ENCODE measurements at regions not wholly inside any gene's neighbourhood (a gene's known extent, or its start where the extent isn't known, plus 50 kb on each side); places are given as distances from the start of the nearest gene placed in this dataset.

- H3K4me1 ChIP-seq, result no peaks in the 10 kb centered on the region
- H3K27ac ChIP-seq, result no peak overlapping the region
- no peaks in the 10 kb centered on the region for H3K27me3 ChIP-seq (ENCODE audit: insufficient read depth in 3 of 3, low read length in 2 of 3)
- no peaks in the 10 kb centered on the region for H3K36me3 ChIP-seq (ENCODE audit: insufficient read depth in 1 of 2, low read depth in 1 of 2)
- no peak for TF ChIP-seq CTCF (IDR thresholded peaks at IDR 0.05)
- DNase-seq, result no peak
- no peak for ATAC-seq
- H3K9me3 ChIP-seq, result no peaks in the 10 kb centered on the region
- intact Hi-C loops (cut with DNase I), result no loop called here
- H3K4me3 ChIP-seq, result no peak overlapping the region
These were observed 521.4 kb downstream of the PRR16 start for GRCh38 chr5:120985526-120985925.

GRCh38 chr5:120988491-120988890, 524.4 kb downstream of the PRR16 start:
- intact Hi-C loops (cut with DNase I), result no loop called here
- Histone ChIP-seq H3K27ac (no peak overlapping the region), H3K9me3 (no peaks in the 10 kb centered on the region), H3K4me3 (no peak overlapping the region), H3K4me1 (no peaks in the 10 kb centered on the region), H3K27me3 (ENCODE audit: insufficient read depth in 3 of 3, low read length in 2 of 3) (no peaks in the 10 kb centered on the region), H3K36me3 (ENCODE audit: insufficient read depth in 1 of 2, low read depth in 1 of 2) (no peaks in the 10 kb centered on the region)
- TF ChIP-seq CTCF (IDR thresholded peaks at IDR 0.05), result no peak
- WGBS, 3 donors, result 50 to 58% (median 54%) methylated on average over 1 of the region's 1 CpG
- DNase-seq, result no peak
- no peak for ATAC-seq

GRCh38 chr5:120988941-120989340, 524.8 kb downstream of the PRR16 start:
- Histone ChIP-seq H3K27me3 (ENCODE audit: insufficient read depth in 3 of 3, low read length in 2 of 3) (no peaks in the 10 kb centered on the region), H3K27ac (no peak overlapping the region), H3K9me3 (no peaks in the 10 kb centered on the region), H3K4me3 (no peak overlapping the region), H3K36me3 (ENCODE audit: insufficient read depth in 1 of 2, low read depth in 1 of 2) (no peaks in the 10 kb centered on the region), H3K4me1 (no peaks in the 10 kb centered on the region)
- no peak for DNase-seq
- intact Hi-C loops (cut with DNase I), result no loop called here
- no peak for TF ChIP-seq CTCF (IDR thresholded peaks at IDR 0.05)
- no peak for ATAC-seq

- no peaks in the 10 kb centered on the region for H3K4me1 ChIP-seq
- WGBS, 3 donors, result 63 to 87% (median 86%) methylated on average over 2 of the region's 2 CpGs
- H3K36me3 ChIP-seq (ENCODE audit: insufficient read depth in 1 of 2, low read depth in 1 of 2), result no peaks in the 10 kb centered on the region
- ATAC-seq (no peak), DNase-seq (no peak)
- no peak overlapping the region for H3K27ac ChIP-seq
- H3K27me3 ChIP-seq (ENCODE audit: insufficient read depth in 3 of 3, low read length in 2 of 3), result no peaks in the 10 kb centered on the region
- TF ChIP-seq CTCF (IDR thresholded peaks at IDR 0.05), result no peak
- intact Hi-C loops (cut with DNase I), result no loop called here
- H3K4me3 ChIP-seq, result no peak overlapping the region
- H3K9me3 ChIP-seq, result no peaks in the 10 kb centered on the region
These were observed 527.5 kb downstream of the PRR16 start for GRCh38 chr5:120991569-120991968.

GRCh38 chr5:120994112-120994511, 530.0 kb downstream of the PRR16 start:
- H3K36me3 ChIP-seq (ENCODE audit: insufficient read depth in 1 of 2, low read depth in 1 of 2), result no peaks in the 10 kb centered on the region
- H3K9me3 ChIP-seq, result no peaks in the 10 kb centered on the region
- H3K27ac ChIP-seq, result no peak overlapping the region
- H3K4me3 ChIP-seq, result no peak overlapping the region
- intact Hi-C loops (cut with DNase I), result no loop called here
- H3K4me1 ChIP-seq, result no peaks in the 10 kb centered on the region
- no peak for ATAC-seq
- H3K27me3 ChIP-seq (ENCODE audit: insufficient read depth in 3 of 3, low read length in 2 of 3), result no peaks in the 10 kb centered on the region
- 88 to 98% (median 94%) methylated on average over 1 of the region's 1 CpG for WGBS, 3 donors
- DNase-seq, result no peak
- TF ChIP-seq CTCF (IDR thresholded peaks at IDR 0.05), result no peak

Measured in psoas muscle (tissue), 7 donors.